NCI-H510A (cell line): ENCODE measurements at regions not wholly inside any gene's neighbourhood (a gene's known extent, or its start where the extent isn't known, plus 50 kb on each side); places are given as distances from the start of the nearest gene placed in this dataset.
"Not testable (repeated sequence)": the region's sequence is repeated elsewhere in the genome, so short reads cannot be mapped to it uniquely, and the experiment has no call there.

Source experiments
- DNase-seq: peaks from one replicate; lab custom pipeline; 2025; lab: John Stamatoyannopoulos, UW

DNA sequence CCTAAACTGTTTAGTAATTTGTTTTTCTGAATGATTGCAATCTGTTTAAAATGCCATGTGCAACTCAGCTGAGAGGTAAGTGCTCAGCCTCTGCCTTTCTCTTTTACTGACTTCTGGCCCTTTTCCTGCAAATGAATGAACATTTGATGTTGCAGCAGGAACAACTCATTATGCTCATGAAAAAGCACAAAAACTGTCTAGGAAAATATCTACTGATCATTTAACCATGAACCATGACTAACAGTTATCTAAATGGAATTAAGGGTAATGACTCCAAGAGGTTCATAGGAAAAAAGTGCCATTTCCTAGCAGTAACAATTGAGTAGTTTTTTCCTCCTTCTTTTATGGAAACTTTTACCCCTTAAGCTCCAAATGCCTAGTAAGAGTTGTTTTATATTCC is 70.6 kb upstream of the ANKH start:
- no peak for DNase-seq

DNA sequence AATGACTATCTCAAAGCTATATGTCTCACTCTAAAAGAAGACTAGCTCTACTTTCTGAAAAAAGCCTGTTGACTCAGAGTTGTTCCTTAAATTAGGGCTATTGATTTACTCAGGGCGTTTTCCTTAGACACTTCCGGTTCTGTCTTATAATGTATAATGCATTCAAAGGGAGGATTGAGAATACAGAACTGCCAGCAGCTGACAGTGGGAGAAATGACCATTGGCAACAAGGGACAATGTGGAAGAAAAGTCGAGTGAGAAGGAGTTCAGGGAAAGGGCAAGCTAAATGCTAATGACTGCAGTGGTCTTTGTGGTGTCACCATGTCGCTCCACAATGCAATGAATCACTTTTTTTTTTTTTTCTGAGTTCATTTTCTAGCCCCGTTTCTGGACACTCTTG is 65.7 kb upstream of the ANKH start:
- DNase-seq, result no peak

DNA sequence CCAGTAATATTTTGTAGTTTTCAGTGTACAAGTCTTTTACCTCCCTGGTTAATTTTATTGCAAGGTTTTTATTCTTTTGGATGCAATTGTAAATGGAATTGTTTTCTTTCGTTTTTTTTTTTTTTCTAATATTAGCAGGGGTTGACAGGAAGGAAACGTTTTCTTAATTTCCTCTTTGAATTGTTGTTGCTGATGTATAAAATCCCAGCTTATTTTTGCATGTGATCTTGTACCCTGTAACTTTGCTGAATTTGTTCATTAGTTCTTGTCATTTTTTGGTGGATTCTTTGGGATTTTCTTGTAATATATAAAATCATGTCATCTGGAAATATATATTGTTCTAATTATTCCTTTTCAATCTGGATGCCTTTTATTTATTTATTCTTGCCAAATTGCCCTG is 65.0 kb upstream of the ANKH start:
- DNase-seq, result no peak

DNA sequence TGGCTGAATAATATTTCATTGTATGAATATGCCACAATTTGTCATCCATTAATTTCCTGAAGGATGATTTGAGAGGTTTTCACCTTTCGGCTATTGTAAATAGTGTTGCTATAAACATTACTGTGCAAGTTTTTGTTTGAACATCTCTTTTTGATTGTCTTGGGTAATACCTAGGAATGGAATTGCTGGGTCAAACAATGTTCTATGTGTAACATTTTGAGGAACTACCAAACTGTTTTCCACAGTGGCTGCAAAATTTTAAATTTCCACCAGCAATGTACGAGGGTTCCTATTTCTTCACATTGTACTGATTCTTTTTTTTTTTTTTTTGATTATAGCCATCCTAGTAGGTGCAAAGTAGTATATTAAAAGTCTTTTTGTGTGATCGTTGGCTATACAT is 63.8 kb upstream of the ANKH start:
- no peak for DNase-seq

DNA sequence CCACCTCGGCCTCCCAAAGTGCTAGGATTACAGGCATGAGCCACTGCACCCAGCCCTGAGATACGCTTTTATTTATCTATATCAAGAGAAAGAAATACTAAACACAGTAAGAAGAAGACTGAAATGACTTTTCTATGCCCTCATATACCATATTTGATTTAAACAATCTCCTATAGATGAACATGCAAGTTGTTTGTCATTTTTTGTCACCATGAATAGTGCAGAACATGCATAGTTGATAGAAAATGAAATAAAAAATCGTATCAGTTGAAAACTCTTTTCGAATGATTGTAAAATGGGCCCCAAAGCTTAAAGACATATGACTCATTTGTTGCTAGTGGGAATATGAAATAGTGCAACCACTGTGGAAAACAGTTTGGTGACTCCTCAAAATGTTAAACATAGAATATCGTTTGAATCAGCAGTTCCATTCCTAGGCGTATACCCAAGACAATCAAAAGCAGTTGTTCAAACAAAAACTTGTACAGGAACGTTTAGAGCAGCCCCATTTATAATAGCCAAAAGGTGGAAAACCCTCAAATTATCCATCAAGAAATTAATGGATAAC is 61.4 kb upstream of the ANKH start:
- no peak for DNase-seq

DNA sequence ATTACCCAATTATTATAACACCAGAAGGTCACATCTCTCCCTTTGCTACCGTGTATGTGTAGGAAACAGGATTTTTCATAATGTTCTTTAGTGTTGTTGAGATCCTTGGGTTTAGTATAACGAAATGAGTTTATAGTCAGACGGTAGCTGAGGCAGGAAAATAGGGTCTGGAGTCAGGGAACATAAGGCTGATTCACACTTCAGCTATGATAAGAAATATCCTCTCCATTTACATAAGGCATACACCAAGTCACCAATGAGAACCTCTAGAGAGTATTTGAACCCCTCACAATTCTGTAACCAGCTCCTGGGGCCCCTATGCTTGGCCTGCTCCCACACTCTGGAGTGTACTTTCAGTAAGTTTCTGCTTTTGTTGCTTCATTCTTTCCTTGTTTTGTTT is 58.9 kb upstream of the ANKH start:
- no peak for DNase-seq

DNA sequence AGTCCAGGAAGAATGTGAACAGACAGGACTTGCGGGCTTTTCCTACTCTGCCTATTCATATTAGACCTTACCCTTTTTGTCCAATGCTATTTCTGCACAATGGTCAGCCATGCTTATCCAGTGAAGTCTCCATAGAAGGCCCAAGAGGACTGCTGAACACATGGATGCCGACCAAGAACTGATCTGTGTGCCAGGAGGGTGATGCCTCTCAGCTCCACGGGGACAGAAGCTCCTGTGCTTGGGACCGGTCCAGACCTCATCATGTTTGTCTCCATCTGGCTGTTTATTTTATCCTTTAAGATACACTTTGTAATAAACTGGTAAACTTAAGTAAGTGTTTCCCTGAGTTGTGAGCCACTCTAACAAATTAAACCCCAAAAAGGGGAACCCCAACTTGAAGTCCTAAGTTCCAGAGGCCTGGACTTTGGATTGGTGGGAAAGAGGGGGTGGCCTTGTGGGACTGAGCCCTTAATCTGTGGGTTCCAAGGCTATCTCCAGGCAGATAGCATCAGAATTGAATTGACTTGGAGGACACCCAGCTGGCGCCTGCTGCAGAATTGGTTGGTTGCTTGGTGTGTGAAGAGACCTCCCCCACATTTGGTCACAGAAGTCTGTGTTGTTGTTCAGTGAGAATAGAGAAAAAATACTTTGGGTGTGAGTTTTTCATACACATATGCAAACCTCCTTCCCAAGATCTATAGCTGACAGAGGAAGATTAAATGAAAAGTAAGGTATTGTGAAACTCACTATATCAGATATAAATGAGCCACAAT is 57.9 kb upstream of the ANKH start:
- no peak for DNase-seq

DNA sequence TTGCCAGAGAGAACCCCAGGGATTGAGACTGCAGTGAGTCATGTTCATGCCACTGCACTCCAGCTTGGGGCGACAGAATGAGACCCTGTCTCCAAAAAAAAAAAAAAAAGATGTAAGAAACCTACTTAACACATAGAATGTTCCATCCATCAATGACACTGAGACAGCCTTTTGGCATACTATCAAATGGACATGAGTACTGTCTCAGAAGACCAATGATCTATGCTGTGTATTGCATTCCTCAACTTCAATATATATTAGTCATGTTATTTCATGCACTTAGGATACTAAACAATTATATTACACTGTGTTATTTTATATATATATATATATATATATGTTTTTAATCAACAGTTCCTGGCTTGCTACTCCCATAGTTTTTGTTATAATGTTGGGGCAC is 57.1 kb upstream of the ANKH start:
- DNase-seq, result no peak

DNA sequence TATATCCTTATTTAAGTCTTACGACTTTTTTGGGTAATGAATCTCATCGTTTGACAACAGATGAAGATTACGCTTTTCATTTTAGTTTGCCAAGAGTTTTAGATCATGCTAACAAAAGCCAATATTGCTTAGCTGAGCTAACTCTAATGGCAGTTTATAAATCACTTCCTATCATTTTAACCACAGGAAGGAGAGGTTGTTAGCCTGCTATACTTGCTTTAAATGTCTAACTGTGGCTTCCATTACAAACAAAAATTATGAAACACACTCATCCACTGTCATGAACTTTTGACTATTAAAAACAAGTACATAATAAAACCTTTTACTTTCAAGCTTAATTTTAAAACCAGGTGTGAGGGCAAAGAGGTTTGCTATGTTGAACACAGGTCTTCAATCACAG is 53.7 kb upstream of the ANKH start:
- no peak for DNase-seq

DNA sequence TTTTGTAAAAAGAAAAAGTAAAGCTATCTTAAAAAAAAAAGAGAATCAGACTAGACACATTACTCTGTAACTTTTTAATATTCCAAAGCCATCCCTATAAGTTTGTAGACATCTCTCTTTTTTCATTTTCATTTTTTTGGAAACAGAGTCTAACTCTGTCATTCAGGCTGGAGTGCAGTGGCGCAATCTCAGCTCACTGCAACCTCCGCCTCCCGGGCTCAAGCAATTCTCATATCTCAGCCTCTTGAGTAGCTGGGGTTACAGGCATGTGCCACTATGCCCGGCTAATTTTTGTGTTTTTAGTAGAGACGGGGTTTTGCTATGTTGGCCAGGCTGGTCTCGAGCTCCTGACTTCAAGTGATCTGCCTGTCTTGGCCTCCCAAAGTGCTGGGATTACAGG is 51.4 kb upstream of the ANKH start:
- not testable (repeated sequence) for DNase-seq

DNA sequence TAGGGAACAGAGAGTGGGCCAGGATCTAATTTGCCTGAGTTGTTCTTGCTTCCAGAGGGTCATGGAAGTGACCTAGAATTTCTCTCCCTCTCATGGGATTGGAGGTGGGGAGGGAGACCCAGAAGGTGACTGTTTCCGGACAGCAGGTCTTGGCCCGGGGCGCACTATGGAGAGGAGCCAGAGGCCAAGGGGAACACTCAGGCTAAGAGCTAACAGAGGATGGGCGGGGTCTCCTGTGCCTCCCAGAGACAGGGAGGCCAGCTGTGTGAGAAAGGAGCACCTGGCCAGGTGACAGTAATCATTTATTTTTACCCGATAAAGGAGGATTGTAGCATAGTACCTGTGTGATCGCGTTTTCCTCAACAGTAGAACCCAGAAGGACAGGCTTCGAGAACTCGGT is 50.9 kb upstream of the ANKH start:
- peak; percentile 8 for DNase-seq
